VCaP (cell line): ENCODE measurements at regions not wholly inside any gene's neighbourhood (a gene's known extent, or its start where the extent isn't known, plus 50 kb on each side); places are given as distances from the start of the nearest gene placed in this dataset.

ENCODE experiments used
- H3K27ac ChIP-seq: fragments of 450-650 bp; 2 replicates; pipeline ENCODE4 v1.5.1; 2017
- TF ChIP-seq, protein P1 (sequence below): fragments of 450-650 bp; conservative IDR thresholded peaks from 2 replicates; pipeline ENCODE4 v1.5.1; 2017; ENCODE audit warnings: mild to moderate bottlenecking, moderate library complexity

DNA sequence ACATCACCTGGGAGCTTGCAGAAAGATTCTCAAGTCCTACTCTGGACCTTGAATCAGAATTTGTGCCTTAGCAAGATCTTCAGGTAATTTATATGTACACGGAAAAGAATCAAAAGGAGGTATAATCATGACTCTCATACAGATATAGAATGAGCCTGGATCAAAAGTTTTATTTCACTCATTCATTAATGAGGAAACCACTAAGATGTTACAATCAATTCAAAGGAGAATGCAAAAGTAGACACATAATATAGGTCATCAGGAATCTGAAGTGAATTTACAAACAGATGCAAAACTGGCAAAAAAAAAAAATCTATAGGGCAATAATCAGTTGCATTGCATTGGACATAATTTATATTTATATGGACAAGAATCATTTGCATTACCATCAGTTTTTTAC lies 195.4 kb upstream of the TLE3 start:
- no peak overlapping the region for H3K27ac ChIP-seq
- TF ChIP-seq, protein P1, sequence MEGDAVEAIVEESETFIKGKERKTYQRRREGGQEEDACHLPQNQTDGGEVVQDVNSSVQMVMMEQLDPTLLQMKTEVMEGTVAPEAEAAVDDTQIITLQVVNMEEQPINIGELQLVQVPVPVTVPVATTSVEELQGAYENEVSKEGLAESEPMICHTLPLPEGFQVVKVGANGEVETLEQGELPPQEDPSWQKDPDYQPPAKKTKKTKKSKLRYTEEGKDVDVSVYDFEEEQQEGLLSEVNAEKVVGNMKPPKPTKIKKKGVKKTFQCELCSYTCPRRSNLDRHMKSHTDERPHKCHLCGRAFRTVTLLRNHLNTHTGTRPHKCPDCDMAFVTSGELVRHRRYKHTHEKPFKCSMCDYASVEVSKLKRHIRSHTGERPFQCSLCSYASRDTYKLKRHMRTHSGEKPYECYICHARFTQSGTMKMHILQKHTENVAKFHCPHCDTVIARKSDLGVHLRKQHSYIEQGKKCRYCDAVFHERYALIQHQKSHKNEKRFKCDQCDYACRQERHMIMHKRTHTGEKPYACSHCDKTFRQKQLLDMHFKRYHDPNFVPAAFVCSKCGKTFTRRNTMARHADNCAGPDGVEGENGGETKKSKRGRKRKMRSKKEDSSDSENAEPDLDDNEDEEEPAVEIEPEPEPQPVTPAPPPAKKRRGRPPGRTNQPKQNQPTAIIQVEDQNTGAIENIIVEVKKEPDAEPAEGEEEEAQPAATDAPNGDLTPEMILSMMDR, result no peak

DNA sequence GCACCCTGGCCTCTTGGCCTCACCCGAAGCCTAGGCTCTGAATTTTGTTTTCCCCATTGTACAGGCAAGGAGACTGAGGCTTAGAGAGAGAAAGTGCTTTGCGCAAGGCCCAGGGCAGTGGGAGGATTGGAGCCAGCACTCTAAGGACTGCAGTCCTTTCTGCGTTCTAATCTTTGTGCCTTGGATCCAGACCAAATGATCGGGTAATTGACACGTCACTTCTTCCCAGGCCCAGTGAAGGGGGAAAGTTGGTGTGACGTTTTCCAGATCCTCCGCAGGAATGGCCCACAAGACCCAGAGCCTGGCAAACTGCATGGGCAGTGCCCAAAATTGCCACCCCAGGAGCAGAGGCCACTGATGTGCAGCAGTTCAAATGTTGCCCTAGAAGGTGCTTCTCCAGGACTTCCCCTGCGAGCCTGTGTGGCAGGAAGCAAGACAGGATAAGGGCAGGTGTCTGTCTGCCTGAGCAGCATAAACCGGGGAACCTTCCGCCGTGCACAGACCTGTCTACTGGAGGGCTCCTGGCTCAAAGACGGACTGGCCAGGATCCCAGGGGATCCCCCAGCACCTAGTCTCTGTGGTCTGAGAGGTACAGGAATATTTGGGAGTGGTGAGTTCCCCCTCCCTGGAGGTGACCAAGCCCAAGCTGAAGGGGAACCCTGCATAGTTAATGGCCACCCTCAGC lies 194.5 kb upstream of the TLE3 start:
- peak overlapping the region; percentile 48; the same call in 1 of the 2 replicates for H3K27ac ChIP-seq
- TF ChIP-seq, protein P1, result no peak

DNA sequence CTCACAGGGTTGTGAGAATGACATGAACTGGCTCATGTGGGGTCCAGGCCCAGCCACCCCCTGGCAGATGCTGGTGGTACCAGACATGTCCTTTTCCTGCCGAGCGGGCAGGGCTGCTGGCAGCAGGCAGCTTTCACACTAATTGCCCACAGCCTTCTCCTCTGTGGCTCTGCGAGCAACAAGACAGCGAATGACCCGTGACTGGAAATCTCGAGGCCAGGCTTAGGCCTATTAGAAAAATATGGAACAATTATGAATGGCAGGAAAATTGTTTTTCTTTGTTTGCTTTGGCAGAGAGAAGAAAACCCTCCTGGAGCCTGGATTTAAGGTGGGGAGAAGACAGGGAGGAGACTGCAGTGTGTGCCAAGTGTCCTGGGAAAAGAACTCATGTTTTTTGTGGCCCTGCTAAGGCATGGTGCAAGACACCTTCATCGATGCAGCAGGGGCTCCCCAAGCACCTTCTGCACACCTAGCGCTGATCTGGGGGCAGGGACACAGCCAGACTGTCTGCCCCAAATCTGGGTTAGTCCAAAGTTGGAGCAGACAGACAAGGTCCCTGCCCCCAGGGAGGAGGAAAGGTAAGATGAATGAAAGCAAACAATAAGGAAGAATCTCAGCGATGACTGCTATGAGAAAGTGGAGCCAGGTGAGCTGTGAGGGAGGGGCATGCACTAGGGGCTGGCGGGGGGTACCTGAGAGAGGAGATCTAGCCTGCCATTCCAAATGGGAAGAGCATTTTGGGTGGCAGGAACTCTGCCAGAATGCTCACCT lies 193.8 kb upstream of the TLE3 start:
- H3K27ac ChIP-seq, result peak overlapping the region; percentile 48; the same call in 1 of the 2 replicates
- TF ChIP-seq, protein P1, result no peak

GRCh38 chr15:70290708-70291107 lies 193.0 kb upstream of the TLE3 start:
- peak overlapping the region; percentile 48; the same call in 1 of the 2 replicates for H3K27ac ChIP-seq
- TF ChIP-seq, protein P1, result no peak

DNA sequence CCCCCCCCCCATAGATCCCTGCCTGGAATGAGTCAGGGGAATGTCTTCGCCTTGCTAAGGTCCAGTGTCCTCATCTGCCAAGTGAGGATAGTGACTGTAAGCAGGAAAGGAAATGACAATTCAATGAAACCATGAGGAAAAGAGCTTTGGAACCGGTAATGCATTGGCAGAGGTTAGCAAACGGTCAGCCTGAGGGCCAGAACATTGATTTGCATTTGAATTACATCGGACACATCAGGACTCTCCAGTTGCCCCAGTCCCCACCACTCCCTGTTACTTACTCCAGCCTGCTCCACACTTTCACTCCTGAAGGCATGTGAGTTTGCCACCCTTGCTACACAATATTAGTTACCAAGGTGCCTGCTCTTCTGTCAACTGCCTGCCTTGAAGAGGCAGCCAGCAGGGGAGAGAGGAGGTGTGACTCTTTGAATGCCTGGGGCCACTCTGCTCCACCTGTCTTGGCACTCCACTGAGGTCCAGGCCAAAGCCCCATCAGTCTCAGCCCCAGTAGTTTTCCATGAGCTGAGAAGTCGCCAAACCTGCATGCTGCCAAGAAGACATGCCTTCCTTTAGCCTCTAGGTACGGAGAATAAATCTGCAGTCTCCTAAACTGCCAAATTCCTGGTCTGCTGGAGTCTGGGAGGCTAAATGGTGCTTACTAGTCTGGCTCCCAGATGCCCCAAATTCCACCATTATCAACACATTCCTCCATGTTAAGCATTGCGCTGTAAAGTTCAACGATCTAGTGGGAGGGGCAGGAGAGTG lies 191.7 kb upstream of the TLE3 start:
- H3K27ac ChIP-seq, result peak overlapping the region; percentile 48; the same call in 1 of the 2 replicates
- TF ChIP-seq, protein P1, result no peak

DNA sequence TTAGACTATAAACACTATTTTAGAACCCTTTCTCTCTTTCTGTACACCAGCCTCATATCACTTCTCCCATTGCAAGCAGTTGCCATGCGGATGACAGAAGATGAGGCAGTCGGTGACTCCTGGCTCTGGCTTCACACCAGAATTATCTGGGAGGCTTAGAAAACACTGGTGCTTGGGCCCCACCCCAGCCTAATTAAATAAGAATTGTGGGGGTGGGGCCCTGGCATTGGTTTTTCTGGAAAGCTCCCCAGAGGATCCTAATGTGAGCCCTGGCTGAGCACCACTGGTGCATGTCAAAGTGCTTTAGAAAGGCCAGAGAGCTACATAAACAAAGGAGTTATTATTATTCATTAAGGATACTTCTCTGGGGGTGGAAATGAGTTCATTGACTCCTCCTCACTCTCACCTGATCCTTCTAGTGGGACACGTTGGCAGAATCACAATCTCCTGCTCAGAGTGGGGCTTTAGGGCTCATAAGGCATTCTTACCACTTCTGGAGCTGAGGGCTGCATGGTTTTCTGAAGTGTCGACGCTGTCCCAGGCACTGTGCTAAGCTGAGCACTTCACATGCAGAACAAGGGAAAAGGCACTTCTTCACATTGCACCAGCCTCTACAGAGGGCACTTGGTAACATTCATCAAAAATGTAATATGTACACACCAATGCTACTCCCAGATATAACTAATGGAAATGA lies 188.5 kb upstream of the TLE3 start:
- H3K27ac ChIP-seq, result no peak overlapping the region
- TF ChIP-seq, protein P1, result no peak
